H4 (cell line): ENCODE measurements at regions not wholly inside any gene's neighbourhood (a gene's known extent, or its start where the extent isn't known, plus 50 kb on each side); places are given as distances from the start of the nearest gene placed in this dataset.
A peak's percentile ranks its signal among the peaks of the same experiment; 100 is the strongest.

Experiments
- DNase-seq: peaks from one replicate; pipeline ENCODE4 v3.0.0-alpha.2; 2015; ENCODE audit warnings: low spot score

DNA sequence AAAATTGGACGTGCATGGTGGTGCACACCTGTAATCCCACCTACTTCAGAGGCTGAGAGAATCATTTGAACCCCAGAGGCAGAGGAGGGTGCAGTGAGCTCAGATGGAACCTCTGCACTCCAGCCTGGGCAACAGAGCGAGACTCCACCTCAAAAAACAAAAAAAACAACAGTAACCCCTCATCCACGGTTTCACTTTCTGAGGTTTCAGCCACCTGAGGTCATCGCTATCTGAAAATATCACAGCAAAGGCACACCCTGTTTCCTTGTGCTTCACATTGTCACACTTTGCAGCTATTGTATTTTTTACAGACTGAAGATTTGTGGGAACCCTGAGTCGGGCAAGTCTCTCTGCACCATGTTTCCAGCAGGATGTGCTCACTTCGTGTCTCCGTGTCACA is 54.1 kb upstream of the FOXQ1 start:
- DNase-seq = no peak

DNA sequence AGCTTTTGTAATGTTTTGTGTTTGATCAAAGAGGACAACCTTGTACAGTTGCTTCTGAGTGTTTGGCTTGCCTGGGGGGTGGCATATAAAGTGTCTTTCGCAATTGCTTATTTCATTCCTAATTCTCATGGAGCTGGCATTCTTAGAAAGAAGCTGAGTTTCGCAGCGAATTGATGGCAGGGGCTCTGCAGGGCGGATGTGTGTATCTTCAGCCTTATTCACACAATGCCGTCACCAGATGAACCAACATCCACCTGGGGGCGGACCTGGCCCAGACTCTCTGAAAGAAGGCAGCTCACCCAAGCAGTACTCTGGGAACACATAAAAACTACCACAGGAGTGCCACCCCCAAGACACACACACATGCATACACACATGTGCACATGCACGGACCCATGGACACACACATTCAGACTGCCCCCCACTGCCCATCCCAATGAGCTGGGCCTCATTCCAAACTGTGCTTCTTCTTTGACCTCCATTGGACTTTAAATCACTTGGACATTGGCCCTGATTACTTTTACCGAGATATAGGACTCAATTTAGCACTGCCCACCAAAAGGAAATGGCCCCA is 55.4 kb upstream of the FOXQ1 start:
- no peak for DNase-seq

GRCh38 chr6:1255636-1256365 is 56.1 kb upstream of the FOXQ1 start:
- no peak for DNase-seq

DNA sequence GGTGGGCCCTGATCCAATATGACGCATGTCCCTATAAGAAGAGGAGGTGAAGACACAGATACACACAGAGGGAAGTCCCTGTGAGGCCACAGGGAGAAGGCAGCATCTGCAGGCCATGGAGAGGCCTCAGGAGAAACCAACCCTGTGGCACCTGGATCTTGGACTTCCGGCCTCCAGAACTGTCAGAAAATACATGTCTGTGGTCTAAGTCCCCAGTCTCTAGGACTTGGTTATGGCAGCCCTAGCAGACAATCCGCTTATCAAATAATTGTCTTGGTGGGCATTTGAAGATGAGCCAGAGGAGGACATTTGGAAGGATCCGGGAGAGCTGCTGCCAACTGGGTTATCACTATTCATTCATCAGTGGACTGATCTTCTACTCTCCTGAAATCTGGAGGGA is 57.6 kb upstream of the FOXQ1 start:
- no peak for DNase-seq

GRCh38 chr6:1253816-1254215 is 58.1 kb upstream of the FOXQ1 start:
- no peak for DNase-seq

GRCh38 chr6:1251198-1252155 is 60.4 kb upstream of the FOXQ1 start:
- DNase-seq = no peak

DNA sequence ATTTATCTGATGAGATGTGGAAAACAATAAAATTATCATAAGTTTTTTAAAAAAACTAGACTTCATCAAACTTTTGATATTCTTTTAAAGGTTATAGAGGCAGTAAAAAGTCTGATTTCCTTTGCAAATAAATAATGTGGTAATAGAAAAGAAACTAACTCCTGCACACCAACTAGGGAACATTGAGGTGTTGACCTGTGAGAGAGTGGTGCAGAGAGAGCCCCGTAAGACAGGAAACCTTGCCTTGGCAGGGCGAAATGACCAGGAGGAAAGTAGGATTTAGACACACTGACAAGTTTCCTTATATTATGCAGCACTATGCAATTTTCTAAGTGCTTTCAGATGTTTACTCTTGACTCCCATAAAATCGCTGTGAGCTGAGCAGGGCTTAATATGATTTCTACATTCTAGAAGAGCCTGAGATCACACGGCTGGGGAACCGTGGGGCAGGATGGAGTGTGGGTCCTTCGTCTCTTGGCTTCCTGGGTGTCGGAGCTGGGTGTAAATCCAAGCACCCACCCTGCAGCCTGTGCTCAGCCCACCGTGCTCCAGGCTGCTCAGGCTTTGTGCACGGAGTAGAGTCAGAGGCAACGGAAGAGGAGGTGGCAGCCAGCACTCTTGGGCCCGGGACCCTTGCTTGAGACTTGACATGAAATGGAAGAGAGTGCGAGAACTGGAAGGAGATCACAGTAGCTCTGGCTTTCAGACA is 61.3 kb upstream of the FOXQ1 start:
- DNase-seq = no peak

- no peak for DNase-seq
These were observed 64.0 kb upstream of the FOXQ1 start for GRCh38 chr6:1247894-1248293.

GRCh38 chr6:1247056-1247455 is 64.8 kb upstream of the FOXQ1 start:
- no peak for DNase-seq

GRCh38 chr6:1244941-1245340 is 67.0 kb upstream of the FOXQ1 start:
- no peak for DNase-seq

GRCh38 chr6:1244278-1244677 is 67.6 kb upstream of the FOXQ1 start:
- DNase-seq = no peak

DNA sequence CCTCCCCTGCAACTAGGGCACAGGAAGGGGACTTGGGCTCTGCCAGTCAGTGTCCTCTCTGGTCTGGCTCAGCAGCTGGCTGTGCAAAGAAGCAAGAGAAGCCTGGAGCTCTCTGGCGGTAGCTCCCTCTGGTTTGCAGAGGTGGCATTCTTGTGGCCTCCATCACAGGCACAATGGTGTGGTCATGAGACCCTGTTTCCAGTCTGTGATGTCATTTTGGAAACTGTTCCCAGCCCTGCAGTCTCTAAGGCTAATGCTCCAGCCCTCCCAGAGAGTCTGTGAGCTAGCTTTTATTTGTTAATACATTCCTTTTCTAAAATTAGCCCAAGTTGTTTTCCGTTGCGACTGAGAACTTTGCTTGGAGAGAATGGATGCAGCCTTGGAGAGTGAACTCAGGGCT is 69.5 kb upstream of the FOXQ1 start:
- peak; percentile 50 for DNase-seq

DNA sequence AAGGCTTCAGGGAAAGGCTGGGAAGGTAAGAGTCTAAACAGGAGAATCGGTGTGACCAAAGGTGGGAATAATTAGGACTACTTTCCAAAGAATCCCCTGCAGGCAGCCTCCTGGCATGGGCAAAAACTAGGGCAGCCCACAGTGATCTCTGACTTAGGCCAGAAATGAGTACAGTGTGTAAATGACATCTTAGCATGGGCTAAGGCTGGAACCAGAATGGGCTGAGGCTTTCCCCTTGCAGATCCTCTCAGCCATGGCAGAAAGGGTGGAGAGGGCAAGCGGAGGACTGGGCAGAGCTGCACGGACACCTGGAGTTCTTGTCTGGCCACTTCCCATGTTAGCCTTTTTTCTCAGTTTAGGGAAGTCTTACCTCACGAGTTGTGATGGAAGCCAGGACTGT is 69.9 kb upstream of the FOXQ1 start:
- DNase-seq = no peak

- DNase-seq = no peak
These were observed 71.1 kb upstream of the FOXQ1 start for GRCh38 chr6:1240766-1241318.

DNA sequence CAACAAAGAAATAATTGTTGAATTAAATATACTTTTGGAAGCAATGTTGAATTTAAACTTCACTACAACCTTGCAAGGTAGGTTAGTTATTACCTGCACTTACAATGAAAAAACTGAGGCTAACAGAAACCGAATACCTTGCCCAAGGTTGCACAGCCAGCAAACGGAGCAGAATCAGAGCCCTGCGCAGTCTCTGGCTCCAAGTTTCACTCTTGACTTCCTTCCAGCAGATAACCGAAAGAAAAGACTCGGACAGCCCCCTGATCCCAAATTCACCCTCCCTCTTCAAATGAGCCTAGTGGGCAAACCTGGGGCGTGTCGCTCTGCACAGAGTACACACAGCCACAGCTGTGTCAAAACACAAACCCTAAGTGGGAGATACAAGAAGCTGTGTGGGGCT is 72.1 kb upstream of the FOXQ1 start:
- DNase-seq = no peak

GRCh38 chr6:1238040-1238439 is 73.9 kb upstream of the FOXQ1 start:
- DNase-seq = no peak

DNA sequence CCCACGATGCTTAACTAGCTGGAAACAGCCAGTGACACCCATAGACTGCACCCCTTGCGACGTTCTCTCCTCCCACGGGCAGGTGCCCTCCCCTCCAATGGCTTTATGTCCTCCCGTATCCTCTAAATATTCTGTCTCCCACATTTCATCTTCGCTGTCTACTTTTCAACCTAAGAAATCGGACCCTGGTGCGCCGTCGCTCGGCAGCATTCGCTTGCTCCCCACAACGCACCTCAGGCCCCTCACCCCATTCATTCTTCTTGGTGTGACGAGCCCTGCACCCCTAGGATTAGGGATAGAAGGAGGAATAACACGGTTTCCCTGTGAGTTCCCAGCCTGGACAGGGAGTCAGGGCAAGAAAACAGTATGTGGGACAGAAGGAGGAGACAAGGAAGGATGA is 74.3 kb upstream of the FOXQ1 start:
- no peak for DNase-seq

DNA sequence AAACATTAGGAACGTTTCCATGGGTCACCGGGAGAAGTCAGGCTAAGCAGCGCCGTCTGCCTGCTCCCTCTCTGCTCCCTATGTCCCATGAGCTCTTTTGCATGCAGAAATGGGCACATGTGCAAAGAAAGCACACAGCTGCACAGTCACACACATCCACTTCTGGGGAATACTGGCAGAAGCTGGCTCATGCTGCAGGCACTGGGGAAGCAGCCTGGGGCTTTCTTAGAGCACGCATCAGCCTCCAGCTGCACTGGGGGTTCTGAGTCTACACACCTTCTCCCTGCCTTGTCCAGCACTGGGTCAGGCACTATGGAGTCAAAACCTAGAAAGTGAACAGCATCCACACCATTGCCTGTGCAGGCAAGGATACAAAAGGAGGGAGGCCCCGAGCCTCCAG is 76.1 kb upstream of the FOXQ1 start:
- DNase-seq = no peak

DNA sequence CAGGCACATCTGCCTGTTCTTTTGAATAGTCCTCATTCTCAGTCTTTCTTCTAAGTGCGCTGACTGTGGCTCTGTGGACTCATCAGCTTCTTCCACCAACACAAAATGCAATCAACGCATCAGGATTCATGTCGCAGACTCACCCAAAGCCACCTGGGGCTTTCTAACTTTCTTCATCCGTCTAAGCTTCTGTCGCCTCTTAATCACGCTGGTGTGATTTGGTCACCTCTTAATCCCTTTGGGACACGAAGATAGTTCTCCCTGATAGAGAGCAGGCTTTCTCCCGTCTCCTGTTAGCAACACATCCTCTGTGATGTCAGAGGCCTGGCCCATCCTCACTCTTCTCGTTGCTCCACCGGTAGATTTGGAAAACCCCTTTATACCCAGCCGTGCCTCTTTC is 78.0 kb upstream of the FOXQ1 start:
- no peak for DNase-seq

GRCh38 chr6:1232578-1232977 is 79.3 kb upstream of the FOXQ1 start:
- no peak for DNase-seq

DNA sequence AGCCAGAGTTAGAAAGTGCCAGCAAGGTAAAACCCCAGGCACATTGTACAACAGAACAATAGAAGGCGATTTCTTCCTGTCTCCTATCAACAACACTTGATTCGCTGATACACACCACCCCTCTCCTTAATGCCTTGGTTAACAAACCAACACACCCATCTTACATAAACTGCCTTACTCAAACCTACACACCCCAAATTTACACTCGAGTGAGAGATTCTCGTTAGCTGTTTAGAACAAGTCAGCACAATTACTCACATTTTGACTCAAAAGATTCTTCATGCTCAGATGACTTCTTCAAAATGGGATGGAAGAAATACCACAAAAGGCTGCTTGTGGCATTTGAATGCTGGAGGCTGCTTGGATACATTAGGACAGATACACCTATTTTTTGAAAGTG is 80.0 kb upstream of the FOXQ1 start:
- no peak for DNase-seq
